ENCODE measurements at regions not wholly inside any gene's neighbourhood (a gene's known extent, or its start where the extent isn't known, plus 50 kb on each side); places are given as distances from the start of the nearest gene placed in this dataset.

DNA sequence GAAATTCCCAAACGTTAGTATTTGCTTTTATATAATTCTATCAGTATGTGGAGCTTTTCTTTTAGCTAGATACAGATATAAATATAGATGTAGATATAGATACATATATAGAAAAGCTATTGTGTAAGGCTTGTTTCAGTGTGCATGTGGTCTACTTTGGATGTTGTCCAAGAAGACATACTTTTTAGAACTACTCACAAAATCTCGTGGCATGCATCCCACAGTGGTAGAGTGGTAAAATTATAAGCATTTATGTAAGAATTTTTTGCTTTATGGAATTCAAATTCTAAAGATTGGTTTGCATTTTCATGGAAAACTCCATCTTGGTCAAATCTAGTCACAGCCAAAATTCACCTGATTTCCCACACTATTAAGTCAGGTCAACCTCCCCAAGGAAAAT lies 880.4 kb downstream of the EFNB2 start:
- no peaks in the 10 kb centered on the region for H3K36me3 Mint-ChIP-seq (ENCODE audit: low read depth)

DNA sequence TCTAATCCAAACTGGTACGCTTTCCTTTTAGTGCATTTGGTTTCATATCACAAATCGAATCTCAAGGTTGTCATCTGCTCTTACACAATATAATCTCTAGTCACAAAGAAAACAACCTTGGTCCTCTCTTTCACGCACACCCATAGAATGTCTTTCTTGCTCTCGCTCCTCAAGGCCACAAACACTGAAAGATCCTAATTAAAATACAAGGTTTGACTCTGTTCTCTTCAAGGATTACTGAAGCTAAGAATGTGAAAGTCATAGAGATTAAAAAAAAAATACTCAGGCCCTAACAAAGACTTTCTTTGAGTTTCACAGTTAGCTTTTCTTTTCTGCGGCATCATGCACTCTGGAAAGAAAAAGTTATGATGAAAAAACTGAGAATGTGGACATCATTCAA lies 891.5 kb downstream of the EFNB2 start:
- Mint-ChIP-seq H3K27ac (no peak overlapping the region), H3K36me3 (ENCODE audit: low read depth) (no peaks in the 10 kb centered on the region), H3K4me3 (no peak overlapping the region), H3K4me1 (ENCODE audit: low read depth) (no peaks in the 10 kb centered on the region), H3K27me3 (no peaks in the 10 kb centered on the region), H3K9me3 (peaks cover 14% of the 10 kb centered on the region)
- DNase-seq = no peak

More for the DNA sequence above, 880.4 kb downstream of the EFNB2 start:
- no peak for DNase-seq
- H3K4me3 Mint-ChIP-seq = no peak overlapping the region
- no peak overlapping the region for H3K27ac Mint-ChIP-seq
- H3K4me1 Mint-ChIP-seq (ENCODE audit: low read depth) = no peaks in the 10 kb centered on the region
- no peaks in the 10 kb centered on the region for H3K27me3 Mint-ChIP-seq
- H3K9me3 Mint-ChIP-seq = peaks cover 8% of the 10 kb centered on the region

DNA sequence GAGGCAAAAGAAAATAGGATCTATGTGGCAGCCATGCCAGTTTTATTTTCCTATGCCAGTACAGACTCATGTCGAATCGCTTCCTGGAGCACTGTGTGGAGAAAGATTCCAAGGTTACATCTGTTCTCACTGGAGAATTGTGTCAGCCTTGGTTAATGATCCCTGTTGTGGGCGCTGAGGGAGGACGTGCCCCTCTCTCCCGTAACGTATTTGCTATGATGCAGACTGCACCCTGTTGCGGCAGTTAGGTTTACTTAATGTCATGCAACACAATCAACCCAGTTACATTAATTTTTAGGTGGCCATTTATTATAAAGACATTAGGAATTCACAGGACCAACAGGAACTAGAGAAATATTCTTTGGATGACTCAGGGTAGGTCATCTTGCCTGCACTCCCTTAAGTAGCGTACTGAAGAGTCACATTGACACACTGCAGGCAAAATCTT lies 892.9 kb downstream of the EFNB2 start:
- H3K27ac Mint-ChIP-seq = no peak overlapping the region
- H3K4me3 Mint-ChIP-seq = no peak overlapping the region
- peaks cover 3% of the 10 kb centered on the region for H3K9me3 Mint-ChIP-seq
- DNase-seq = no peak
- H3K27me3 Mint-ChIP-seq = no peaks in the 10 kb centered on the region
- H3K36me3 Mint-ChIP-seq (ENCODE audit: low read depth) = no peaks in the 10 kb centered on the region
- no peaks in the 10 kb centered on the region for H3K4me1 Mint-ChIP-seq (ENCODE audit: low read depth)

DNA sequence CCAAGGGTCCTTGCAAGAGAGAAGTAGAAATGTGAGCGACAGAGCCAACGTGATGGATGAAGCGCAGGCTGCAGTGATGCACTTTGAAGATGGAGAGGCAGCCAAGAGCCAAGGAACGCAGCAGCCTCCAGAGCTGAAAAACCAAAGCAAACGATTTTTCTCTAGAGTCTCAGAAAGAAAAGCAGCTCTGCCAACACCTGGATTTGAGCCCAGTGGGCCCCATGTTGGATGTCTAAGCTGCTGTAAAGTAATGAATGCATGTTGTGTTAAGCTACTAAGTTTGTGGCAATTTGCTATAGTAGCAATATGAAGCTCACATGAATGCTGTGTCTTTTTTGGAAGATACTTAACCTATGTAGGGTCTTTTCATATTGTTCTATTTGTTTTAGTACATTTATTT lies 894.3 kb downstream of the EFNB2 start:
- Mint-ChIP-seq H3K4me1 (ENCODE audit: low read depth) (no peaks in the 10 kb centered on the region), H3K4me3 (no peak overlapping the region), H3K27me3 (no peaks in the 10 kb centered on the region), H3K36me3 (ENCODE audit: low read depth) (no peaks in the 10 kb centered on the region), H3K27ac (no peak overlapping the region), H3K9me3 (no peaks in the 10 kb centered on the region)
- no peak for DNase-seq

DNA sequence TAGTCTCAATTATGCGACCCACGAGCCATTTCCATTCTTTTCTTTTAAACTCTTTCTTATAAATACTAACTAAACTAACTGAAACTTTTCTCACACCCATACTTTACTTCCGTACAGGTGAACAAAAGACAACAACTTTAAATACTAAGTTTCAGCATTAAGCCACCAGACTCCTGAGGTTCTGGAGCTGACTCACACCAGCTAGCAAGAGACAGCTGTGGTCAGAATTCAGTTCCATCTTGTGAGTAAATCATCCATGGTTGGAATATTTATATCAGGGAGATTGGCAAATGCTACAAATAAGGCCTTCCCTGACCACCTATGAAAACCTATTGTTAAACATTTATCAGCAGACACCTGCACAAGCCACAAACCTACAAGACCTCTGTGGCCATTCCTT lies 897.0 kb downstream of the EFNB2 start:
- no peaks in the 10 kb centered on the region for H3K27me3 Mint-ChIP-seq
- H3K4me3 Mint-ChIP-seq = no peak overlapping the region
- no peaks in the 10 kb centered on the region for H3K36me3 Mint-ChIP-seq (ENCODE audit: low read depth)
- no peak for DNase-seq
- H3K27ac Mint-ChIP-seq = no peak overlapping the region
- H3K4me1 Mint-ChIP-seq (ENCODE audit: low read depth) = no peaks in the 10 kb centered on the region
- H3K9me3 Mint-ChIP-seq = no peaks in the 10 kb centered on the region

DNA sequence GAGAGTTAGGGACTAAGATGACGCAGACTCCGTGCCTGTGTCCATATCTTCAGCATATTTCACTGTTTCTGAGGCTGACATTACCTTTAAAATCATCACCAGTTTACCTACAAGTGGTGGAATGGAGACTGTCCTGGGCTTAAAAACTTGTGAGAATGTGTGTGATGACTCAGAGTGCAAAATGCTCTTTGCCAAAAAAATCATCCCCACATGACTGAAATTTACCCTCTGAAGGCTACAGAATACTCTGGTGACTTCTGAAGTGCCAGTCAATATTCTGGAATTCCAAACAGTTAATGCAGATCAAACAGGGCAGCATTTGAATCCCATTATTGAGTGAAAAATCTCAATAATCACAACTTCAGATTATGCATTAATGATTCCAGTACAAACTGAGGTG lies 901.4 kb downstream of the EFNB2 start:
- H3K27ac Mint-ChIP-seq = no peak overlapping the region
- H3K27me3 Mint-ChIP-seq = peaks cover 5% of the 10 kb centered on the region
- no peak overlapping the region for H3K4me3 Mint-ChIP-seq
- no peaks in the 10 kb centered on the region for H3K36me3 Mint-ChIP-seq (ENCODE audit: low read depth)
- no peaks in the 10 kb centered on the region for H3K4me1 Mint-ChIP-seq (ENCODE audit: low read depth)
- no peaks in the 10 kb centered on the region for H3K9me3 Mint-ChIP-seq
- DNase-seq = no peak

DNA sequence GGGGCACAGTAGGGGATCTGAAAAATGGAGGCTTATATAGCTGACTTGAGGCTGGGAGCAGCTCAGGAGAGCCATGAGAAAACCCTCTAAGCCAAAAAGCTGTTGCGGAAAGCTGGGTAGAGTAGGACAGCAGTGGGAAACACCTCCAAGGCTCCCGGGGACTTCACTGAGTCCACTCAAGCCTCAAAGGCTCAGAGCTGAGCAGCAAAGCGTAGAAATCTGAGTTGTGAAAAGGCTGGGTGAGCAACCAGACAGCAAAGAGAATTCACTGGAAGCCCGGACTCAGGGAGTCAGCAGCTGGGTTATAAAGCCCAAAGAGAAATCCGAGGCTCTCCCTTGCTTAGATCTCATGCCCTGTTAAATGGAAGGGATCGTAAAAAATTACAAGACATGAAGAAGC lies 905.0 kb downstream of the EFNB2 start:
- DNase-seq = no peak
- Mint-ChIP-seq H3K27me3 (peaks cover 5% of the 10 kb centered on the region), H3K4me1 (ENCODE audit: low read depth) (no peaks in the 10 kb centered on the region), H3K9me3 (no peaks in the 10 kb centered on the region), H3K27ac (no peak overlapping the region), H3K36me3 (ENCODE audit: low read depth) (no peaks in the 10 kb centered on the region), H3K4me3 (no peak overlapping the region)

DNA sequence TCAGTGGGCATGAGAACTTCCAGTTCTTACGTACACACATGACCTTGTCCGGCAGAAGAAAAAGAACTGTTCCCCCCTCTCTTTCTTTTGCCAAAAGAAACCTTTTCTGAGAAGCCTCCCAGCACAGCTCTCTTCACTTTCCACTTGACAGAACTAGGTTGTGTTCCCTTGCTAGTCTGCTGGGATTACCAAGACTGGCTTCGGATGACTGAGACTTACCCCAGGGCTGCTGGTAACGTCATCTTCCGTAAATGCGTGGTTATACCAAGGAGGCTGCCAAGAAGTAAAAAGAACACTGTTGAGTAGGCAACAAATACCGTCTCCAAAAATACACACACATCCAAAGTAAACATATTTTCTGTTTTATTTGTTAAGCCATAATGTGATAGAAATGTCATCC lies 908.2 kb downstream of the EFNB2 start:
- Mint-ChIP-seq H3K27me3 (peaks cover 5% of the 10 kb centered on the region), H3K4me1 (ENCODE audit: low read depth) (no peaks in the 10 kb centered on the region), H3K27ac (no peak overlapping the region), H3K4me3 (no peak overlapping the region), H3K9me3 (no peaks in the 10 kb centered on the region), H3K36me3 (ENCODE audit: low read depth) (no peaks in the 10 kb centered on the region)
- DNase-seq = no peak

DNA sequence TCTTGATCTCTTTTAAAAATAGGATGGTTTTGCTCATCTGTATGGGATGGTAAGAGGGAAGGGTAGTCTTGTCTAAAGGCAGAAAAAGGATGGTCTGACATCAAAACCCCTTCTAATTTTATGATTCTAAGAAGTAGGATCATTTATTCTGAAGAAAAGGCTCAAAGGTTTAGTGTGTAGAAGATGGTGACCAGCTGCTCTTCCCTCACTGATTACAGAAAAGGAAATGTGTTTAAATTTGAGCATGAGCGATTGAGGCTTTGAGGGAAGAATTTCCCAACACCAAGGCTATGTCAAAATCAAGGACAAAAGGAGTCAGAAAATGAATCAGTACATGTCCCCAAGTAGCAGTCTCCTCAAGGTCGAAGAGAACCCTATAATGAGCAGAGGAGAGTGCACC lies 909.8 kb downstream of the EFNB2 start:
- DNase-seq = no peak
- Mint-ChIP-seq H3K4me3 (no peak overlapping the region), H3K9me3 (no peaks in the 10 kb centered on the region), H3K27me3 (peaks cover 5% of the 10 kb centered on the region), H3K4me1 (ENCODE audit: low read depth) (no peaks in the 10 kb centered on the region), H3K36me3 (ENCODE audit: low read depth) (no peaks in the 10 kb centered on the region), H3K27ac (no peak overlapping the region)

DNA sequence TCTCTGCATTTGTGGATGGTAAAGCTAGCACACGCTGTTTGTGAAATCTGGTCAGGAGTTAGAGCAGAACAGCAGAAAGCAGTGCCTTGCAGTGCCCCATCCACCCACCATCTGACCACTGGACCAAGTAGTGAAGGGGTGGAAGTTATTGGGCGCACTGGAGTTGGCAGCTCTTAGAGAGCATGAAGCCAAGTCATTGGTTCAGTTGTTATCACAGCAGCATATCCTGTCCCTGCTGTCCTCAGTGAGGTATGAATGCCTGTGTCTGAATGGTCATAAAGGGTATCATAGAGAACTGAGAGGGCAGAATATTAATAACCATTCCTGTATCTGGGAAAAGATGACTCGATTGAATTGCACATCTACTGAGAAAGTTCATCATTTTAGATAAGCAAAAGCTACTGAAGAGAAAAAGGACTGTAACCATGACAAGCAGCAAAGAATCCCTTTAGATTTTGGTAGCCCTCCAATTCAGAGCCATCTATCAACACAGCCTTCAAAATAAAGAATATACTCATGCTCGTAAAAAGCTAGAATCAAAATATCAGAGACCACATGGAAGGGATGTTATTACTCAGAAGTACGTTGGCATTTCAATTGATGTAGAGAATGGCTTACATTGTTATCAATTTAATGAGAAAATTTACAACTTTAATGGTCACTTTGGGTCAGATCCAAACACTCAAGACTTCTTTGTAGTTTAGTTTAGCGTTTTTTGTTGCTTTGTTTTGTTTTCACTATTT lies 919.0 kb downstream of the EFNB2 start:
- Mint-ChIP-seq H3K27ac (no peak overlapping the region), H3K4me3 (no peak overlapping the region), H3K36me3 (ENCODE audit: low read depth) (no peaks in the 10 kb centered on the region), H3K27me3 (no peaks in the 10 kb centered on the region), H3K9me3 (no peaks in the 10 kb centered on the region), H3K4me1 (ENCODE audit: low read depth) (no peaks in the 10 kb centered on the region)
- no peak for DNase-seq

DNA sequence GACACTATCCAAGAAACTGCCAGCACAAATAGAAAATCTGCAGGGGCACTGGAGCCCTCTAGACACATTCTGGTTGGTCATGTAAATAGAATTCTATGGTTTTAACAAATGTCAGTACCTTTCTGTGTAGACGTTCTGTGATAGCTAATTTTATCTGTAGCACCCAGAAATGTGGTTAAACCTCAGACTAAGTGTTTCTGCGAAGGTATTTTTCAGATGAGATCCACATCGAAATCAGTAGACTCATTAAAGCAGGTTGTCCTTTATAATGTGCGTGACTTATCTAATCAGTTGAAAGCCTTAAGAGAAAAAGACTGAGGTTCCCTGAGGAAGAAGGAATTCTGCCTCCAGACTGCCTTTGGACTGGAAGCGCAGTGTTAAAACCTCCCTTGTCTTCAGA lies 922.9 kb downstream of the EFNB2 start:
- H3K9me3 Mint-ChIP-seq = no peaks in the 10 kb centered on the region
- no peak for DNase-seq
- no peaks in the 10 kb centered on the region for H3K36me3 Mint-ChIP-seq (ENCODE audit: low read depth)
- no peaks in the 10 kb centered on the region for H3K4me1 Mint-ChIP-seq (ENCODE audit: low read depth)
- H3K27ac Mint-ChIP-seq = no peak overlapping the region
- H3K4me3 Mint-ChIP-seq = no peak overlapping the region
- no peaks in the 10 kb centered on the region for H3K27me3 Mint-ChIP-seq

DNA sequence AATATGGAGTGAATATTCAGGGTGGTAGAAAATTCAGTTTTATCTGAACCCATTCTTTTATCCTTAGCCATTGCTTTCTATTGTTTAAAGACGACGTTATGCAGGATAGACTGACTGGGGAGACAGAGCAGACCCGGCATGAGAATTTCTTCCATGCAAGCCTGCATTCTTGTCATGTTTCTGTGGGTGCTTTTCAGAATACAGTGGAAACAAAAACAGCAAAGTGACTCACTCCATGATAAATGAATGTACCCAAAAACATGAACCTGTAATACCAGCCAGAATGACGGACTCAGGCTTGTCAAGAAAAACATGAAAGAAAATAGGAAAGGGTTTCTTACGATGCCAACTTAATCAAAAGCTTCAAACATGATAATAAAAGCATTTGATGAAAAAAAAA lies 924.0 kb downstream of the EFNB2 start:
- DNase-seq = no peak
- Mint-ChIP-seq H3K36me3 (ENCODE audit: low read depth) (no peaks in the 10 kb centered on the region), H3K27ac (no peak overlapping the region), H3K4me1 (ENCODE audit: low read depth) (no peaks in the 10 kb centered on the region), H3K9me3 (no peaks in the 10 kb centered on the region), H3K4me3 (no peak overlapping the region), H3K27me3 (no peaks in the 10 kb centered on the region)

DNA sequence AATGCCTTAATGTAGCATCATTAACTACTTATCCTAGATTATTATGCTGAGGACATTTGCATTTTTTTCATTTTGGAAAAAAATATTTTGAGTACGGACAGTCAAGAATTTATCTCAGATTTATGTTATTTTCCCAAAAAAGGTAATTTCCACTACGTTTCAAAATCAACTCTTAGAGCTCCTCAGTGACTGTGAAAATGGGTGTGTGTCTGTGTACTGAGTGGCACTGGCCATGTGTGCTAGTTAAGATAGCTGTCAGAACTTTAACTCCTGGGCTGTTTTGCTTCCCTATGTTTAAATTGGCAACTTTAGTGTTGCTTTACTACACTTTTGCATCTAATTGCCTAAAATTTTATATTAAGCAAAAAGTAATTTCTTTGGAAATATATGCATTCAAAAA lies 927.4 kb downstream of the EFNB2 start:
- H3K4me3 Mint-ChIP-seq = no peak overlapping the region
- no peak overlapping the region for H3K27ac Mint-ChIP-seq
- no peaks in the 10 kb centered on the region for H3K27me3 Mint-ChIP-seq
- H3K9me3 Mint-ChIP-seq = no peaks in the 10 kb centered on the region
- no peaks in the 10 kb centered on the region for H3K36me3 Mint-ChIP-seq (ENCODE audit: low read depth)
- H3K4me1 Mint-ChIP-seq (ENCODE audit: low read depth) = no peaks in the 10 kb centered on the region
- DNase-seq = no peak

DNA sequence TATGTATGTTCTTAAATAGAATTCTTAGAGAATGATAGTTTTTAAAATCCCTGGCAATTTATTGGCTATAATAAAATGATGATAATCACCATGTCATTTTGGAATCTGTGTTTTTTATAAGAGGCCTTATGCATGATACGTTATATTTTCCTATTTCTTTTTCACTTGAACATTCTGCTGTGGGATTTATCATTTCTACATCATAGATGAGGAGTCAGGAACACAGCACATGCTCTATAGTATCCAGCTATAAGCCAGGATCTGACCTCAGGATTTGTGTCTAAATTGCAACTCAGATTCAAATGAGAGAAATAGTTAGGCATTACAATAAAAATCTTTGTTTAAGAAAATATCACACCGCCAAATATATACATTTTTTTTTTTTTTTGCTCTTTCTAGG lies 928.0 kb downstream of the EFNB2 start:
- no peaks in the 10 kb centered on the region for H3K27me3 Mint-ChIP-seq
- H3K27ac Mint-ChIP-seq = no peak overlapping the region
- no peaks in the 10 kb centered on the region for H3K36me3 Mint-ChIP-seq (ENCODE audit: low read depth)
- H3K4me1 Mint-ChIP-seq (ENCODE audit: low read depth) = no peaks in the 10 kb centered on the region
- DNase-seq = no peak
- no peak overlapping the region for H3K4me3 Mint-ChIP-seq
- H3K9me3 Mint-ChIP-seq = peaks cover 2% of the 10 kb centered on the region

DNA sequence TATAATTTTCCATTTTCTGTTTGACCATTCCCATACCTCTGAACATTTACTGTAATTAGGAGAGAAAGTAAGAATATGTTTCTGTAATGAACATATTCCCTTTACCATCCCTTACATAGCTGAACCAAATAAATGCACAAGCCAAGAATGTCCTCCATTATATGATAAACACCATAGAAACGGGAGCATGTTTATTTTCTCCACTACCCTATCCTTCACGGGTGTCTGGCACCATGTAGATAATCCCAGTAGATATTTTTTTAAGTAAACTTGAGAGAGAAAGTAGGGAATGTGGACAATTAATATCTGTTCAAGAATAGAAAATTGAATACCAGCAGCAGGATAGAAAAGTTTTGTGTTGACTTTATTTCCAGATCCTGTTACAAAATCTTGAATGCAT lies 928.4 kb downstream of the EFNB2 start:
- Mint-ChIP-seq H3K4me1 (ENCODE audit: low read depth) (no peaks in the 10 kb centered on the region), H3K27me3 (no peaks in the 10 kb centered on the region), H3K9me3 (peaks cover 2% of the 10 kb centered on the region), H3K27ac (no peak overlapping the region), H3K4me3 (no peak overlapping the region), H3K36me3 (ENCODE audit: low read depth) (no peaks in the 10 kb centered on the region)
- no peak for DNase-seq

Data from activated T-cell treated with anti-CD3 and anti-CD28 coated beads, Interleukin-2, amount 50 U/mL, for 24 hours (primary cell).